GM23248 (cell line): ENCODE measurements at regions not wholly inside any gene's neighbourhood (a gene's known extent, or its start where the extent isn't known, plus 50 kb on each side); places are given as distances from the start of the nearest gene placed in this dataset.

Experiments
- EZH2 ChIP-seq: fragments of 200-600 bp; sonication (generic); IDR thresholded peaks from 2 replicates; pipeline ENCODE4 v1.6.1; 2018; ENCODE audit warnings: antibody characterized with exemption, mild to moderate bottlenecking; ENCODE audit not compliant: insufficient read depth, poor library complexity, severe bottlenecking
- EZH2phosphoT487 ChIP-seq: fragments of 200-600 bp; sonication (generic); IDR thresholded peaks from 2 replicates; pipeline ENCODE4 v1.6.1; 2018; ENCODE audit warnings: antibody characterized with exemption, moderate library complexity, mild to moderate bottlenecking, low read depth; ENCODE audit not compliant: insufficient read depth

GRCh38 chr6:90388395-90388794, 91.8 kb upstream of the BACH2 start:
- TF ChIP-seq EZH2 (no peak), EZH2phosphoT487 (no peak)
